WTC11 (cell line): ENCODE measurements at regions not wholly inside any gene's neighbourhood (a gene's known extent, or its start where the extent isn't known, plus 50 kb on each side); places are given as distances from the start of the nearest gene placed in this dataset.

Experiments used
- ATAC-seq: fragments of 200-7000 bp; cut with Tn5 transposase; 2 replicates; pipeline ENCODE4 v1.10.0; 2021; ENCODE audit warnings: mild to moderate bottlenecking, moderate library complexity
- CTCF ChIA-PET: fragments of 300-600 bp; sonication (Branson Sonifier 250); formaldehyde crosslinking; loops from one replicate; lab custom pipeline; 2021; ENCODE audit warnings: antibody characterized with exemption; lab: Charles Lee
- POLR2A ChIA-PET: fragments of 350-600 bp; sonication (Branson Sonifier 250); formaldehyde crosslinking; loops from one replicate; lab custom pipeline; 2021; ENCODE audit warnings: antibody characterized with exemption; lab: Charles Lee
- DNase-seq: peaks from one replicate; pipeline ENCODE4 v3.0.0; 2021; ENCODE audit warnings: low spot score
- H3K27ac Mint-ChIP-seq: 2 replicates; pipeline ENCODE4 v1.8.0; 2021; ENCODE audit warnings: mixed read lengths
- H3K27me3 Mint-ChIP-seq: 2 replicates; pipeline ENCODE4 v1.8.0; 2021; ENCODE audit warnings: low read depth, mild to moderate bottlenecking, moderate library complexity, mixed read lengths
- H3K36me3 Mint-ChIP-seq: 2 replicates; pipeline ENCODE4 v1.8.0; 2021; ENCODE audit warnings: mixed read lengths
- H3K4me1 Mint-ChIP-seq: 2 replicates; pipeline ENCODE4 v1.8.0; 2022; ENCODE audit warnings: mixed read lengths
- H3K4me3 Mint-ChIP-seq: 2 replicates; pipeline ENCODE4 v1.8.0; 2021; ENCODE audit warnings: mild to moderate bottlenecking, moderate library complexity, mixed read lengths
- H3K9me3 Mint-ChIP-seq: 2 replicates; pipeline ENCODE4 v1.8.0; 2021; ENCODE audit warnings: mixed read lengths
- ATF6 ChIP-seq: sonication (generic); formaldehyde crosslinking; IDR thresholded peaks from 2 replicates; pipeline ENCODE4 v1.8.1; 2023; ENCODE audit warnings: mild to moderate bottlenecking, missing genetic modification reagents
- E2F1 ChIP-seq: sonication (generic); formaldehyde crosslinking; IDR thresholded peaks from 2 replicates; pipeline ENCODE4 v1.8.0; 2022; ENCODE audit warnings: mild to moderate bottlenecking, missing genetic modification reagents
- E2F5 ChIP-seq: sonication (generic); formaldehyde crosslinking; IDR thresholded peaks from 2 replicates; pipeline ENCODE4 v1.8.1; 2022; ENCODE audit warnings: mild to moderate bottlenecking, moderate library complexity, missing genetic modification reagents
- JAZF1 ChIP-seq: fragments of 250-450 bp; sonication (Bioruptor Pico); IDR thresholded peaks from 2 replicates; pipeline ENCODE4 v1.9.0; 2021; ENCODE audit warnings: moderate library complexity, mild to moderate bottlenecking, inconsistent platforms
- KAT7 ChIP-seq: sonication (generic); formaldehyde crosslinking; IDR thresholded peaks from 2 replicates; pipeline ENCODE4 v1.8.1; 2023; ENCODE audit warnings: missing genetic modification reagents, mild to moderate bottlenecking, borderline replicate concordance
- MYBL2 ChIP-seq: sonication (generic); formaldehyde crosslinking; IDR thresholded peaks from 2 replicates; pipeline ENCODE4 v1.8.1; 2023; ENCODE audit warnings: mild to moderate bottlenecking, moderate library complexity, missing genetic modification reagents
- NFATC4 ChIP-seq: fragments of 250-450 bp; sonication (Bioruptor Pico); IDR thresholded peaks from 2 replicates; pipeline ENCODE4 v1.9.0; 2021; ENCODE audit warnings: mild to moderate bottlenecking
- NR1H2 ChIP-seq: sonication (generic); formaldehyde crosslinking; IDR thresholded peaks from 2 replicates; pipeline ENCODE4 v1.9.0; 2021; ENCODE audit warnings: mild to moderate bottlenecking, moderate library complexity, missing genetic modification reagents
- PRDM15 ChIP-seq: sonication (generic); formaldehyde crosslinking; IDR thresholded peaks from 2 replicates; pipeline ENCODE4 v1.8.0; 2022; ENCODE audit warnings: missing genetic modification reagents
- TCF7 ChIP-seq: sonication (generic); formaldehyde crosslinking; IDR thresholded peaks from 2 replicates; pipeline ENCODE4 v1.8.0; 2022; ENCODE audit warnings: mild to moderate bottlenecking, low read depth, missing genetic modification reagents, moderate library complexity
- TEAD4 ChIP-seq: sonication (generic); formaldehyde crosslinking; IDR thresholded peaks from 2 replicates; pipeline ENCODE4 v1.8.0; 2022; ENCODE audit warnings: mild to moderate bottlenecking, missing genetic modification reagents
- USF1 ChIP-seq: sonication (generic); formaldehyde crosslinking; IDR thresholded peaks from 2 replicates; pipeline ENCODE4 v1.8.0; 2022; ENCODE audit warnings: mild to moderate bottlenecking, missing genetic modification reagents
- USF2 ChIP-seq: sonication (generic); formaldehyde crosslinking; IDR thresholded peaks from 2 replicates; pipeline ENCODE4 v1.8.1; 2023; ENCODE audit warnings: mild to moderate bottlenecking, missing genetic modification reagents, moderate library complexity
- ZNF138 ChIP-seq: sonication (generic); formaldehyde crosslinking; conservative IDR thresholded peaks from 2 replicates; pipeline ENCODE4 v1.8.1; 2022; ENCODE audit warnings: mild to moderate bottlenecking, moderate library complexity, missing genetic modification reagents
- ZNF416 ChIP-seq: fragments of 250-450 bp; sonication (Bioruptor Pico); IDR thresholded peaks from 2 replicates; pipeline ENCODE4 v1.9.0; 2021; ENCODE audit warnings: mild to moderate bottlenecking, inconsistent platforms
- ZNF425 ChIP-seq: fragments of 250-450 bp; sonication (Bioruptor Pico); conservative IDR thresholded peaks from 2 replicates; pipeline ENCODE4 v1.9.0; 2021; ENCODE audit warnings: mild to moderate bottlenecking
- ZNF512 ChIP-seq: sonication (generic); formaldehyde crosslinking; IDR thresholded peaks from 2 replicates; pipeline ENCODE4 v1.8.1; 2022; ENCODE audit warnings: missing genetic modification reagents, borderline replicate concordance

GRCh38 chr10:90985321-90985933 is 64.5 kb upstream of the ANKRD1 start (continued):
- TF ChIP-seq ZNF138: no peak
- no peak for TF ChIP-seq MYBL2 (CRISPR knock-in tag)
- no peak for TF ChIP-seq ATF6 (CRISPR knock-in tag)
- TF ChIP-seq ZNF416 (CRISPR knock-in tag): no peak
- TF ChIP-seq KAT7 (CRISPR knock-in tag): no peak

GRCh38 chr10:90986136-90986760 is 65.4 kb upstream of the ANKRD1 start:
- POLR2A ChIA-PET: no interaction called here
- H3K4me1 Mint-ChIP-seq: no peaks in the 10 kb centered on the region
- TF ChIP-seq TEAD4 (CRISPR knock-in tag) (no peak), E2F5 (CRISPR knock-in tag) (no peak), NR1H2 (CRISPR knock-in tag) (no peak), MYBL2 (CRISPR knock-in tag) (no peak), PRDM15 (CRISPR knock-in tag) (no peak), USF2 (CRISPR knock-in tag) (no peak), USF1 (no peak), JAZF1 (CRISPR knock-in tag) (no peak), TCF7 (CRISPR knock-in tag) (no peak), ZNF512 (CRISPR knock-in tag) (no peak), E2F1 (no peak), NFATC4 (CRISPR knock-in tag) (no peak), ZNF425 (CRISPR knock-in tag) (no peak)

More at GRCh38 chr10:90986136-90986760, 65.4 kb upstream of the ANKRD1 start:
- DNase-seq: no peak
- CTCF ChIA-PET: no interaction called here
- Mint-ChIP-seq H3K9me3 (no peaks in the 10 kb centered on the region), H3K27ac (no peak overlapping the region), H3K4me3 (no peak overlapping the region), H3K27me3 (peaks cover 15% of the 10 kb centered on the region), H3K36me3 (no peaks in the 10 kb centered on the region)
- ATAC-seq: no peak
